GM21526 (cell line): ENCODE measurements at regions not wholly inside any gene's neighbourhood (a gene's known extent, or its start where the extent isn't known, plus 50 kb on each side); places are given as distances from the start of the nearest gene placed in this dataset.
A peak's percentile ranks its signal among the peaks of the same experiment; 100 is the strongest.
"Not testable (repeated sequence)": the region's sequence is repeated elsewhere in the genome, so short reads cannot be mapped to it uniquely, and the experiment has no call there.

ENCODE experiments used
- ATAC-seq: cut with Tn5 transposase; IDR thresholded peaks from one replicate; pipeline ENCODE4 v1.9.1; 2021; ENCODE audit warnings: moderate library complexity; ENCODE audit not compliant: unreplicated experiment, low FRiP score

DNA sequence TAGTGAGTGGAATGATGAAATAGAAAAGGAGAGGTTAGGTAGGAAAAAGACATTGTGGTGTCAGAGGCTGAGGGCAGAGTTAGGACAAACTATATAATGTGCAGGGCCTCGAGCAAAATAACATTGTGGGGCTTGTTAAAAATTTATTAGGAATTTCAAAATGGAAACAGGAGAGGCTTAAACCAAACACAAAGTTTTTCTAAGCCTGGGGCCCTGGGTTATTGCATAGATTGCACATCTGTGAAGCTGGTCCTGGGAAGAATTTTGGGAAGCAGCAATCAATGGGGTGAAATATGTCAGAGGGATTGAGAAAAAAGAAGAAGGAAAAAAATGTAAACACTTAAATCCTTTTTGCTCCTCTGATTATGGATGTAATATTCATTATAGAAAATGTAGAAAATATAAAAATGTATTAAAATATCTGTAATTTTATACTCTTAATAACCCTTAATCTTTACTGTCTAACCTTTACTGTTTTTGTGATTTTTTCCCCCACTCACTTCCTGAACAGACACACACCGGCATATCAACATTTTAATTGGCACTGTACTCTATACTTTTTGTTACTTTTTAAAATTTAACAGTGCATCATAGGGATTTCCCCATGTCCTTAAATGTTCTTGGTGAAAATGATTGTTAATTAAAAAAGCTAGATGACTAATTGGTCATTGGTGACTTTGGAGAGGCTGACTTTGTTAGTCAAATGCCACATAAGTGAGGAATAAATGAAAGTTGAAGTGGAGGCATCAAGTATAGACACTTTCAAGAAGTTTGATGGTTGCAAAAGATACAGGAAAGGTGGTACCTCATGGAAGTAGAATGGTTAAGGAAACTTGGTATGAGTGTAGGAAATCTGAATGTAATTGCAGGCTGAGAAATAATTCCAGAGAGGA is 183.4 kb downstream of the NFKBIZ start:
- ATAC-seq = no peak

DNA sequence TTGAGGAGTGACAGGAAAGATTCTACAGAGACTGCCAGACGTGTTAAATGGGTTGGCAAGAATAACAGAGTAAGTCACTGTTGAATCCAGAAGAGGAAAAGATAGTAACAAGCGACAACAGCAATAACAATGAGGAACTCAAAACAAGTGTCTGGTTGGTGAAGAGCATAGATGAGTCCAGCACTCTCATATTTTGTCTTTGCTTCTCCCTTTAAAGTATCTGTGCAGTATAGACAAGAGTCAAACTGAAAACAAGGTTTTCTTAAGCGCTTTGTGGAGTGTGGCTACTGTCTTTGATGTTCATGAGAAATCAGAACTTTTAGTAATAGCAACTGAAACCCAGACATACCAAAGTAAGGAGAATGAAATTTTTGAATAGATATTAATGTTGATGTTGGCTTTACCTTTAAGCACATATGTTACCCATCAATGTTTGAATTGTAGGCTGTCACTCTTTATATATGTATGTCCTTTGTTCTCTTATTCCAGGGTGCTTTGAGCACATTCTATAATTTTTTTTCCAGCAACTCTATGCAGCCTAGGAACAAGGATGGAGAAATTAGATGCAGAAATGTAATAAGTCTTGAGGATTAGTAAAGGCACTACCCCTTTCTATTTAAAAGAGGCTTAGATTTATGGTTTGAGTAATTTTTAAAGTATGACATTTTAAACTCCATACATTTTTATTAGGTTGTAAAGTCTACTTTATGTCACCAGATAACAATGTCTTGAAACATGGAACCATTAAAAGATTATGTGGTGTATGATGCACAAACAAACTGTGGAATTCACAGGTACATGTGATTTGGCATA is 185.5 kb downstream of the NFKBIZ start:
- ATAC-seq = peak; percentile 44

DNA sequence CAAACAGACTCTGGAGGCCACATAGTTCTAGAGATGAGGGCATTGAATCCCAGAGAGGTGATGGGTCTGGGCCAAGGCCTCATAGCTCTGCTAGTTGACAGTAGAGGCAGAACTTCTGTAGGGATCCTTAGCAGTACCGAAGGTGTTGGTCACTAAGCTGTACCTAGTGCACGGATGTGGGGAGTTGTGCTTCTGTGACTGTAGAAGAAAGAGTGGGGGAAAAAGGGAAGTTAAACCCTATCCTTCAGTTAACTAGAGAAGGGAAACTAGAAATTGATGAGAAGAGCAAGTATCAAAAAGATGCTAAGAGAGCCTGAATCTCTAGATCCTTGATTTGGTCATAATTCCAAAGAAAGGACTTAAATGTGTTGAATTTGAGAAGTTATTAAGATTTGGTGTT is 186.7 kb downstream of the NFKBIZ start:
- no peak for ATAC-seq

DNA sequence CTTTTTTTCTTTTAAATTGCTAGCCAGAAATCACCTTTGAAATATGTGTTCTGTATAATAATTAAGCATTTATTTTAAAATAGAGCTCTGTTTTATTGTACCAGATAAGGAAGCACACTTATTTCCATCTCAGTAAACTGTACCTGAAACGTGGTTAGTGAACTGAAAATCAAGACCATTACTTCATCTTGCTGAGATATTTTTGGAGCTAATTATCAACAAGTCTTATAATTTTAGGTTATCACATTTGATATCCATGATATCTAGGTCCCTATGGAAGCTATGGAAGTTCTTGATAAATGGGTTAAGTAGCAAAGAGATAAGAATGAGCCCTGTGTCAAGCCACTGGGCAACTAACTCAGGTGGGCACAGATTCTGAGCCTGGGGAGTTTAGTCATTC is 187.2 kb downstream of the NFKBIZ start:
- ATAC-seq = no peak

DNA sequence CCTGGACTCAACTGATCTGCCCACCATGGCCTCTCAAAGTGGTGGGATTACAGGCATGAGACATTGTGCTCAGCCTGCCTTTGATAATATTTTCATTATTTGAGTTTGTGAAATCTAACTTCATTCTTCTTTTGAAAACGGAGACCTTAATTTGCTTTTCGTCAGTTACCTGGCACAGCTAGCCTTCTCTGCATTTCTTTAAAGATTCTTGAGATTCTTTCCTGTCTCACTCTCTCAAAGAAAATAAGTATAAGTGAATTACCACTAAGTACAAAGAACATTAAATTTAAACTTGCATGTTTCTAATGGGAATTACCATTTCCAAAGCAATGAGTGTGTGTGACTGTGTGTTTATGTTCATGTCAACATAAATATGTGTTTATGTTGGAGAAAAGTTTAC is 187.9 kb downstream of the NFKBIZ start:
- ATAC-seq = no peak

DNA sequence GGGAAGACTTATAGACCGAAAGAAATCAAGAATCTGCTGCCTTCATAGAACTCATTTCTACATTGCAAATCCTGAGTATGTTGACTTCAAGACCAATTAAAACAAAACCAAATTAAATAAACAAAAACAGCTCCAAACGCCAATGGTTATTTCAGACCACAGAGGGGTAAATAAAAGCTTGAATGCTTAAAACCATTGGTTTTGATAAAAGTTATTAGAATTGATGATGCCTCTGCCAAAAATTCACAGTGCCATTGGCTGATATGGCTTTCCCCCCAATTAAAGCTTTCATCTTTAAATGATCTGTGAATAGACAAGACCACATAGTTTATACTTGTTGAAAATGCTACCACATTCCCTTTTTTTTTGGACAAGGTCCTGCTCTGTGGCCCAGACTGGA is 188.5 kb downstream of the NFKBIZ start:
- ATAC-seq = no peak

DNA sequence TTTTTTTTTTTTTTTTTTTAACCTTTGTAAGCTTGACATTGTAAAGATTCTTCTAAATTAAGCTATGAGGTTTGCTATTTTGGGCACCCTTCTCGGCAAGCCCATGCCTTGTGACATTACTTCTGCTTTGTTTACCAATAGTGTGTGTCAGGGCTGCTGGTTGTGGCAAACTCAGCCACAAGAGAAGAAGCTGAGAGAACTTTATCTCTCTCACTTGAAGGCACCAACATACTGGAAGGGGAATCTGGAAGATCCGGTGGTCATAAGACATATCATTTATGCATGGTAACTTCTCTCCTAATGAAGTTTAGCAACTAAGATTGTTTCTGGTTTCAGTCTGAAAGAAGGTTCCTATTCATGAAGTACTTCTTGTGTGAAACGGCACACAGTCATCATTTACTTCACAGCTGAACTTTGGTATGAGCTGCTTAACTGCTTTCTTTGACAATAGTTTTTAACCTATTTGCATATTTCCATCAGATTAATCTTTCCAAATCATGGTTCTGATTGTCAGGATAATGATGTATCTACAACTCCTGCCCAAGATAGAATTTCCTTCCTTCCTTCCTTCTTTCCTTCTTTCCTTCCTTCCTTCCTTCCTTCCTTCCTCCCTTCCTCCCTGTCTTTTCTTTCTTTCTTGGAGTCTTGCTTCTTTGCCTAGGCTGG is 189.3 kb downstream of the NFKBIZ start:
- peak; percentile 80 for ATAC-seq

DNA sequence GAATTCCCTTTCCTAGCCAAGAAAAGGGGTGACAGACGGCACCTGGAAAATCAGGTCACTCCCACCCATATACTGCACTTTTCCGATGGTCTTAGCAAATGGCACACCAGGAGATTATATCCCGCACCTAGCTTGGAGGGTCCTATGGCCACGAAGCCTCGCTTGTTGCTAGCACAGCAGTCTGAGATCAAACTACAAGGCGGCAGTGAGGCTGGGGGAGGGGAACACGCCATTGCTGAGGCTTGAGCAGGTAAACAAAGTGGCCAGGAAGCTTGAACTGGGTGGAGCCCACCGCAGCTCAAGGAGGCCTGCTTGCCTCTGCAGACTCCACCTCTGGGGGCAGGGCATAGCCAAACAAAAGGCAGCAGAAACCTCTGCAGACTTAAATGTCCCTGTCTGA is 190.8 kb downstream of the NFKBIZ start:
- not testable (repeated sequence) for ATAC-seq

DNA sequence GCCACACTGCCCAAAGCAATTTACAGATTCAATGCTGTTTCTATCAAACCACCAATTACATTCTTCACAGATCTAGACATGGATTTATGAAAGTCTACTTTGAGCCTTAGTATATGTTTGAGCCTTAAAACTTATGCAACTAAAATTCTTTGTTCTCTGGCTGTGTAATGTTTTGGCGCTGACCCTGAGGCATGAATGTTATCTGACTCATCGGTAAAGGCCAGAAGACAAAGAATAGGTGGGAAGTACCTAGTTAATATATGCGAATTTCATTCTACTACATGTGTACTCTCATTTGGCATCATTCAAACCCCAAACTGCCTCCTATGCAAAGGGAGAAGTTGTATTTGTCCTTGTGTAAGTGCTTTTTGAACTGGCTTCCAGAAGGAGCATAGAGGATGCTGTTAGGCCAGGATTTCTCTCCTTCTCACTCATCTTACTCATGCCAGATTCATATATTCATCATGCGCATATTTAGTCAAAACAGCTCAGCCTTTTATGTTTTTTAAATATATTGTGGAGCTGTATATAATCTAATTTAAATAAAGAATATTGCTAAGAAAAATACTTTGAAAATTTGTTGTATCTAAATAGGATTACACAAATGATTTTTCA is 204.2 kb downstream of the NFKBIZ start:
- no peak for ATAC-seq

DNA sequence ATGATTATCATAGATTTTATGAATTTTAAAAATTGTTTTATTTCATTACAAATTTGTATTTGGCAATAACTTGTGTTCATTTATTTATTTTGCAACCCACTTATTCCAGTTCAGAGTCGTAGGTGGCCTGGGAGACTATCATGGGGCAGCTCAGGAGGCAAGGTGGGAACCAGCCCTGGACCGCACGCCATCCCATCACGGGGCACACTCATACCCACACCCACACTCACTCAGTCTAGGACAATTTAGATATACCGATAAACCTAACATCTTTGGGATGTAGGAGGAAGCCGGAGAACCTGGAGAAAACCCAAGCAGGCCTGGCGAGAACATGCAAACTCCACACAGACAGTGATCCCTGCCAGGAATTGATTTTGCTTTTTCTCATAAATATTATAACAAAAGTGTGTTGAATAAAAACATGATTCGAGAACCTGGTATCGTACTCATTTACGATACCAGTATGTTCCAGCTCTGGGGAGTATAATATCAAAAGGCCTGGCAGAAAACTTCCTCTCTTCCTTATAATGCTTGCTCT is 205.3 kb downstream of the NFKBIZ start:
- no peak for ATAC-seq

DNA sequence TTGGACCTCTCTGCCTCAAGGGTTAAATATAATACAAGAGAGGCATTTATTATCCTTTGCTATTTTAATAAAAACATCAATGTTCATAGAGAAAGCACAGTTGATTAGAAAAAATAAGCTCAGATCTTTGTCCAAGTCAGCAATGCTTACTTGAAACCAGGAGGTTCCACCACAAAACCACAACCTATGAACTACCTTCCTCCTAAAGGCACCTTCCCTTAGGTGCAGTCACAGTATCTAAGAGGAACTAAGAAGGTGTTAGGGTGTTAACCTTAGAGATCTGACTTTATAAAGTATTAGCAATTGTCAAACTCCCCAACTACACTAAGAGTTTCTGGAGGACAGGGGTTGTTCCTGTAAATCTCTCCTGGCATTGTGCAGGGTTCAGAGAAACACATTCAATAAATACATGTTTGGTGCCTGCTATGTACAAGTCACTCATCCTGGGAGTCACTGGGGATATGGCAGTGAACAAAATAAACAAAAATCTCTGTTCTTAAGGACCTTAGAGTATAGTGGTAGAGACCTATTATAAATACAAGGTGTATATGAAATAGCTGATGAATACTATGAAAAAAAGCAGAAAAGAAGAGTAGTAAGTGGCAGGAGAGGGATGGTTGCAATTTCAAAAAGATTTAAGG is 208.6 kb downstream of the NFKBIZ start:
- ATAC-seq = peak; percentile 91

DNA sequence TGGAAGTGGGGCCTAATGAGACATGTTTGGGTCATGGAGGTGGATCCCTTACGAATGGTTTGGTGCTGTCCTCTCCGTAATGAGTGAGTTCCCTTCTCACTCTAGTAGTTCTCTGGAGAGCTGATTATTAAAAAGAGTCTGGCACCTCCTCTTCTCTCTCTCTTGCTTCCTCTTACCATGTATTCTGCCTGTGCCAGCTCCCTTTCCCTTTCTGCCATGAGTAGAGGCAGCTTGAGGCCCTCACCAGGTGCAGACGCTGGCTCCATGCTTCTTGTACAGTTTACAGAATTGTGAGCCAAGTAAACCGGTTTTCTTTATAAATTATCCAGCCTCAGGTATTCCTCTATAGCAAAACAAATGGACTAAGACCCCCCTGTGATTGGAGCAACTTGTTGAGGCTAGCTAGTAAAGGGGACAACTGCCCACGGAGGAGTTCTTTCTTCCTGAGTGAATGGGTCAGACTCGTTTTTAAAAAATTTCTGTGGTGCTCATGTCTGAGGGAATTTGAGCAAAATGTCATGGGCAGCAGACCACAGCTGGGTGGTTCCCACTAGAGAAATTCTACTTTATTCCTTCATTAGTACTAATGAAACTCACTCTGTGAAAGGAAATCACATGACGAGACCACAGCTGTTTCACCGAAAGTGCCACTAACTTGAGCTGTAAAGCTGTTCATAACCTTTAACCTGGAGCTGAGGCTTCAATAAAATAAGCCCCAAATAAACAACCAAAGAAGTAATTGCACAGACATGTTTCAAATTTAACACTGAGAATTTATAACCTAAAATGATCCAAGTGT is 210.0 kb downstream of the NFKBIZ start:
- peak; percentile 66 for ATAC-seq

DNA sequence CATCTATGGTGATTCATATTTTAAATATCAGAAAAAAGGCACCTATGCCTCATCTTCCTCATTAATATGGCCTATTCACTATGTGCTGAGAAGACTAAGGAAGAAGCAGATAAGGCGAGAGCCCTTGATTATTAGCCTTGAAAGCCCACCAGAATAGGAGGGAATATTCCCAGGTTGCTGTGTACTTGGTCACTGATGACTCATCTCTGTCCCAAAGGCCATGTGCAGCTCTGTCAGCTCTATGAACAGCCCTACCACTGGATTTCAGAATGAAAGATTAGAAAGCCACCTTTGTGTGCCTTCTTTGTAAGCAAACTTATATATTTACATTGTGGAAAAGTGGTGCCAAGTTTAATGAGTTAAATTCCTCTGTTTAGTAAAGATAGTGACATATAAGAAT is 211.5 kb downstream of the NFKBIZ start:
- ATAC-seq = no peak

DNA sequence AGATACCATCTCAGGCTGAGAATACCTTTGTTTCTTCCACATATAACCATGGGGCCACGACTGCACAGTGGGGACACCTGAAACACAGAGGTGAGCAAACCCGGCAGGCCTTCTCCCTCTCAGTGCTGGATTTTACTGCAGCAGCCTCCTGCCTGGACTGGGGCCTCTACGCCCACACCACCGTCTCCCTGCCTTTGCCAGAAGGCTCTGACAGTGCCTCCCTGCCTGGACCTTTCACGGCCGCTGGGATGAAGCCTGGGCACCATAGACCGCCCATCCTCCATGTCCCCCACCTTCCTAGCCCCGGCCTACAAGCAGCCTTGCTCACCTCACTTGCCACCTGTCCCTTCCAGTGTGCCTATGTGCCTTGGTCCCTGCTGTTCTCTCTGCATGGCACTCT is 214.3 kb downstream of the NFKBIZ start:
- ATAC-seq = no peak

DNA sequence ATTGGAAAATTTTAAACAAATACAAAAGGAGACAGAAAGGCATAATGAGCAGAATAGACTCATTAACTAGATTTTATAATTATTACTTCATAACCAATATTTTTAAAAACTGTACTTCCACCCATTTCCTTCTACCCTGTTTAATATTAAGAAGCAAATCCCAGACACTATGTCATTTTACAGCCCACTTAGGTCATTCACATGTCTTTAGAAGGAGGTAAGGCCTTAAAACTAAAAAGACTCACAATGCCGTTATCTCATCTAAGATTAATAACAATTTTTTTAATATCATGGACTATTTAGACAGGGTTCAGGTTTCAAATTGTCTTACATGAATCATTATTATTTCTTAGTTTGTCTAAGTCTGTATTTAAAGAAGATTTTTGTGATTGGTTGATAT is 217.2 kb downstream of the NFKBIZ start:
- ATAC-seq = no peak

DNA sequence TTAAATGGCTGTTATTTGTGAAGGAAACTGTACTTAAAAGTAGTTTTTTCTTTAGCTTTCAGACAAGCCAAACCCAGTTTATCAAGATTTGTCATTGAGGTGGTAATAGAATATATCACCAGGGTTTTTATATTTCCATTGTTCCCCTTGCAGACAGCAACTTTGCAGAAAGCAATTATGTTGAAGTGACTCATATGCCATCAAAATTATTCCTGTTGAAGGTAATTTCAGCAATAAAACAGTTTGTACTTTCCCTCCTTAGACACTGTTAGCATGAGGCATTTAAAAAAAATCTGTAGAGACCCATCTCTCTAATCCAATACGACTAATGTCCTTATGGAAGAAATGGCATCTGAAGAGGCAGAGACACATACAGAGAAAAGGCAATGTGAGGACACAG is 219.0 kb downstream of the NFKBIZ start:
- ATAC-seq = no peak

DNA sequence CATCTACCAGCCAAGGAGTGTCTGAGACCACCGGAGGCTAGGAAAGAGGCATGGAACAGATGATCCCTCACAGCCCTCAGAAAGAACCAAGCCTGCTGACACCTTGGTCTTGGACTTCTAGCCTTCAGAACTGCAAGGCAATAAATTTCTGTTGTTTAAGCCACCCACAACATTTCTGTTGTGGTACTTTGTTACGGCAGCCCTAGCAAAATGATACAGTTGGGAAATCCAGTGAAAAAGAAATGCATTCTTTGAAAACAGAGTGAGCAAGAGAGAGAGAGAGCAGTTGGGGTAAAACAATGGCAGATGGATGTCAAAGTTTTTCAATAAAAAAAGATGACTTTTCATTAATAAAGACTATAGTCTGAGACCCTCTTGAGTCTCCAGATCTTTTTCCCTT is 219.4 kb downstream of the NFKBIZ start:
- no peak for ATAC-seq

DNA sequence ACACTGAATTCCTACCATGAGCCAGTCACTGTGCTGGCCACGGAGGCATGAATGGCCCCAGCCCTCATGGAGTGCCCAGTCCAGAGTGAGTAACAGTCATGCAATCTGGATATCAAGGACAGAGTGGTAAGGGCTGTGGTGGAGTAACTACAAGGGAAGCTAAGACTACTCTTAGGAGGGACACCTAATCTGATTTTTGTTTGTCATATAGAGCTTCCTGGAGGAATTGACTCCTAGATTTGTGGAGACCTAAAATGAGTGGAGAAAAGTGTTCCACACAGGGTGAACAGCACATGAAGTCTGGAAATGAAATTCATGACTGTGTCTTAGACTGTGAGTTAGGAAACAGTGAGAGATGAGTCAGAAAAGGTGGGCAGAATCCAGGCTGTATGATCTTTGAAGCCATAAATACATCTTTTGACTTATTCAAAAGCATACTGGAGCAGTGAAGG is 219.9 kb downstream of the NFKBIZ start:
- ATAC-seq = no peak

DNA sequence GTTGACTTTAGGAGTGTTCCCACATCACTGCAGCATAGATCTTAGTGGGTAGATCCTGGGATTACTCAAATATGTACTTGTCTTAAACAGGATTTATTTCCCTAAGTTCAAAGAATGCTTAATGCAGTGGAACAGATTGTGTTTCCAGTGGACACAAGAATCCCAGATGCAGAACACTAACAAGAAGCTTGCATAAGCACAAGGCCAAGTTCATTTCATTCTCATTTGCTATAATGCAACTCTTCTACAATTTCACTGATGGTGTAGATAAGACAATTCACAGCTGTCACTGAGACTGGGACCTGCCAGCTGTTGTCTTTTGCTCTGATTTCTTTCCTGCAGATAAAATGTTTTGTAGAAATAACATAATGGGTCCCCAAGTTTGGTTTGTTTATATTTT is 225.6 kb downstream of the NFKBIZ start:
- no peak for ATAC-seq
